ENCODE measurements at regions not wholly inside any gene's neighbourhood (a gene's known extent, or its start where the extent isn't known, plus 50 kb on each side); places are given as distances from the start of the nearest gene placed in this dataset.

DNA sequence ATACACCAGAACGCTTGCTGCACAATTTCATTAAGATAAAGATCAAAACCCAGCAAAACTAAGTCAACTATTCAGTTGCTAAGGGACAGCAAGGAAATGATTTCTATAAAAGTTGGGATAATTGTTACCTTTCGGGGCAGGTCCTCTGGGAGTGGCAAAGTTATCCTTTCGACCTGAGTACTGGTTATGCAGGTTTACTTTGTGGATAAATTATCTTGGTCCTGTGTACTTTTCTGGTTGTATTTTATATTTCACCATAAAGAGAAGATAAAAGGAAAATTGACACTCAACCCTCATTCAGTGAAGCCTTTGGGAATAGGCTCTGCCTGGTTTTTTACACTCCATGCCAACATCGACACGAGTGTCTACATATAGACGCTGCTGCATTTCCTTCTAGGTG lies 146.5 kb downstream of the SYK start:
- DNase-seq (ENCODE audit: low read depth in 2 of 2), result no peak

DNA sequence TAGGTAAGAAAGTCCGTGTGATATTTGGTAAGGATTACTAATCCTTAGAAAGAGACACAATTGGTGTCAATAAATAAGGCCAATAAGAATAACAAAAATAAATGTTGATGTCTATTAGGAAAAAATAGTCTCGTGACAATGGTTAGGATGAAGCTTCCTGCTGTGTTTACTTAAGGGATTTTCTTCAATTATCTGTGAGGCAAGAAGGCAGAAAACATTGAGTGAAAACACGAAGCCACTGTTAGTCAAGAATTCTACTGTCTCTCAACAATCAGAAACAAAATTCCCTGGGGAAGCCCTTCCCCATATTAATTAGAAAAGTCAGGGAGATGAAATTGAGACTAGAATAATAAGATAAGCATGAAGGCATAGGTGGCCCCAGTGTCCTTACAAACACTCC lies 149.0 kb downstream of the SYK start:
- no peak for DNase-seq (ENCODE audit: low read depth in 2 of 2)

DNA sequence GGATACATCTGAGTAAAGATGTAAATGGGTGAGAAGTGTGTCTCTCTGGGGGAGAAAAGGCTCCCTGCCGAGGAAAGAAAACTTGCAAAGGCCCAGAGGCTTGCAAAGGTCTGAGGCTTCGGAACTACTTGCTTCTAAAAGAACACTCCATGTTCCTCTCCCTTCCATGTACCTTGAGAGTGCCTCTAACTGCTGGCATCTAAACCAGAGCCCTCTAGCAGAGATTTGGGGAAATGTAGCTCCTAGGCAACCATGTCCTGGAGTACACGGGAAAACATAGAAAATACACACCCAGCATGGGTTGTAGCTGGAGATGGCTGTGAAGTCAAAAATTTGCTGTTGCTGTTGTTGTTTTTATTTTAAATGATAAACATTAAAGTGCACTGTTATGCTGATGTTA lies 151.6 kb downstream of the SYK start:
- no peak for DNase-seq (ENCODE audit: low read depth in 2 of 2)

DNA sequence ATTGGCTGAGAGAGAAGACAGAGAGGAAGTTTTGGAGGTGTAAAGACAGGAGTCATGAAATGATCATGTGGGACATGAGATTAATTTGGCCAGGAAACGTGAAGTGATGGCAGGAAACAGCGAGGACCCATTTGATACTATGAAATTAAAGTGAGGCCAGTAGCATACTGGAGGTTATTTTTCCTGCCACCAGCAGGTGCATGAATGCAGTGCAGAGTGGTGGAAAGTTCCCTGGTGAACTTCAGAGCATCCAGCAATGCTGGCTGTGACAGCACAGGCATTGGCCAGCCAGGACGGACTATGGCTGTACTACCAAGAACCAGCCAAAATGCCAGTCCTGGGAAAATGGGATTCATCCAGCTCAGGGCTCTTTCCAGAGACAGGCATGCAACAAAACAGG lies 152.2 kb downstream of the SYK start:
- DNase-seq (ENCODE audit: low read depth in 2 of 2), result no peak

DNA sequence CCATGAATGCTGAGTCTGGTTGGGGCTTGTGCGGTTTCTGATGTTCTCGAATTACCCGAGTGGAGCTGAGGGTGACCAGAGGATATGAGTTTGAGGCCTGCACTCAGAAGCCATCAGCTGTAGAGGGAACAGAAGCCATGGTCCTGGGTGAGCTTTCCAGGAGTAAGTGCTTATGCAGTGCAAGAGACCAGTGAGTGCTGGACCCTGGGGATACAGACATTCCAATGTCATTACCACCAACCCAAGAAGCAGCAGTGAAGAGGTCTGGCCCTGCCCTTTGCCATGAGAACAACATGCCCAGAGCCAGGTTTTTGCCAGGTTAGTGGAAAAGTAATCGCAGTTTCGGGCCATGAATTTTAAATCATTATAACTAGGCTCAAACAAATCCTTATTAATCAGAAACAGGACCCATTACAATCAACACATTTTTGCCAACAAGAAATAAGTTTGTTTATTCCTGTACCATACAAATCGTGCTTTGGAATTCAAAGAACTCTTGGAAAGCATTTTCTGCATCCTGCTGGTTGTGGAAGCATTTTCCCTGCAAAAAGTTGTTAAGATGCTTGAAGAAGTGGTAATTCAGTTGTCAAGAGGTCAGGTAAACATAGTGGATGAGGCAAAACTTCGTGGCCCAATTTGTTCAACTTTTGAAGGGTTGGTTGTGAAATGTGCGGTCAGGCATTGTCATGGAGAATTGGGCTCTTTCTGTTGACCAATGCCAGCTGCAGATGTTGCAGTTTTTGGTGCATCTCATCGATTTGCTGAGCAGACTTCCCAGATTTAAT lies 154.6 kb downstream of the SYK start:
- DNase-seq (ENCODE audit: low read depth in 2 of 2), result no peak

DNA sequence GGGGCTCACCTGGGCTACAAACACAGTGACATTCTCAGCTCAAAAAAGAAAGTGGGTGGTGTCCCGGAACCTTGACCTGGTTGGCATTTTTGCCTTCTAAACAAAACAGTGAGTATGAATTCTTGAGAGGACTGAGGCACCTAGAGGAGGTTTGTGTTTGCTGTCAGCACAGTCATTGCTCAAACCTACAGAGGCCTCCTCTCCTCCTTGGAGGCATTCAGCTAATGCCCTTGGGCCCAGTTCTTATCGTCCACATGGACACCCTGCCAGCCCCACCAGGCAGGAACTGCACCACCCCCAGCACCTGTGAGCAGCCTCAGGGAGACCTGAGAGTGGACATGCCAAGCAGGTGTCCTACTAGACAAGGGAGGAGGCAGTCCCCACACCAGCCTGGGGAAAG lies 156.7 kb downstream of the SYK start:
- no peak for DNase-seq (ENCODE audit: low read depth in 2 of 2)

DNA sequence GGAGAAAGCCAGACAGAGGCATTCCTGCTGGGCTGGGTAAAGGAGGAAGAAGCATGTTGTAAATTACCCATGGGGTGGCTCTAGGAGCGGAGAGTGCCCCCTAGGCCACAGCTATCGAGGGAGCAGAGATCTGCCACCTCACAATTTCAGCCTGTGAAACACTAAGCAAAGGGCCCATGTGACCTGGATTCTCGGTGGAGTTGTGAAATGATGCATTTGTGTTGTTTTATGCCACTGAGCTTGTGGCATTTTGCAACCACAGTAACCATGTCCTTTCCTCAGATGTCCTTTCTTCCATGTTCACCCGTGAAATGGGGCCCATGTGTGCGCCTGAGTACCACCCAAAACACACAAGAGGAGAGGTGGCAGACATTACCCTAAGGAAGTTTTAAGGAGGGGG lies 159.3 kb downstream of the SYK start:
- no peak for DNase-seq (ENCODE audit: low read depth in 2 of 2)

DNA sequence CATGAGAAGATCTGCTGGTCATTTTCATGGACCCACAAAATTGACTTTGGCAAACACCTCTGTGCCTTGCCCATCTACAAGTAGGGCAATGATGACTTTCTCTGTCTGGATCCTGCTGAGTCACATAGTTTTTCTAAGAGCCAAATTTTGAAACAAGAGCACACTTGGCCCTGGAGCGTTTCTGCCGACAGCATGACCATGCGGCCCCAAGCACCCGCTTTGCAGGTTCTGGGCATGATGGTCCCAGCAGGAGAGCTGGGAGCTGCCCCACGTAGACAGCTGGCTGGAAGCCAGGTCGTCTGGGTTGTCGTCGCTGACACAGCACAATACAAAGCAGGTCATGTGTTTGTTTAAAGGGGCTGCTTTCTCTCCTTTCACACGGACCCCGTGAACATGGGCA lies 159.8 kb downstream of the SYK start:
- DNase-seq (ENCODE audit: low read depth in 2 of 2), result no peak

DNA sequence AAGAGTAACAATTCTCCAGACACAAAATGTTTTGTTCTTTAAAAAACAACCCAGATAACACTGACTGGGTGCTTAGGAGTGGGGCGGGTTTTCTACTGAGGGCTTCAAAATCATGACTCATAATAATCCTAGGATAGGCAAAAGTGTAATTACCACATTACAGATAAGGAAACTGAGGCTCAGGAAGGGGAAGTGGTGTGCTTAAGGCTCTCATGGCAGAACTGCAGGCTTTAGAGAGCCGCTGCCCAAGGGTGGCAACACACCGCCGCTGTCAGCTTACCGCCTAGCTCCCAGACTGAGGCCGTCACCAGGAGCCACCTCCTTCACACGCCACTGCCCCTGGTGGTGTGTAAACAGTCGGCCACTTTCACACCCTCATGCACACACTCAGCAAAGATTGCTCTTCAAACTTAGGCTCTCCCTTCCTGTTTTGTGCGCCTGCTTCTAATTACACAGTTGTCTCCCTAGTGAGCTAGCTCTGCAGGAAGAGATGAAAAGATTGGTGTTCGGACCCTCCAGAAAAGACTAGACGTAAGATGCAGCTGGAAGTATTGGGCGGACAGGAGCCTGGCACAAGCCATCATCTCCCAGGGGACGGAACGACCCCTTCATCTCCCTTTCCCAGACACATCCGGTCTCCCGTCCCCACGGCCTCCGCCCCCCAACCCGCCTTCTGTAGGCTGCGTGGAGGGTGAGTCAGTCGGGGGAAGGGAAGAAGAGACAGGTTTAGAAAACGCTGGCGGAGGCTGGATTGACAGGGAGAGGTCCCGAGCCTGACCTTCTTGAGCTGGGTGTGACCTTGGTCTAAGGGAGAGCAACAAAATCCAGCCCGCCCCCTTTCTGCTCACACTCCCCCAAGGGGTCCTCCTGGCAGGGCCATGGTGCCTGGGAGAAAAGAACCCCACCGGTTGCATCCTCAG lies 162.7 kb downstream of the SYK start:
- no peak for DNase-seq (ENCODE audit: low read depth in 2 of 2)

DNA sequence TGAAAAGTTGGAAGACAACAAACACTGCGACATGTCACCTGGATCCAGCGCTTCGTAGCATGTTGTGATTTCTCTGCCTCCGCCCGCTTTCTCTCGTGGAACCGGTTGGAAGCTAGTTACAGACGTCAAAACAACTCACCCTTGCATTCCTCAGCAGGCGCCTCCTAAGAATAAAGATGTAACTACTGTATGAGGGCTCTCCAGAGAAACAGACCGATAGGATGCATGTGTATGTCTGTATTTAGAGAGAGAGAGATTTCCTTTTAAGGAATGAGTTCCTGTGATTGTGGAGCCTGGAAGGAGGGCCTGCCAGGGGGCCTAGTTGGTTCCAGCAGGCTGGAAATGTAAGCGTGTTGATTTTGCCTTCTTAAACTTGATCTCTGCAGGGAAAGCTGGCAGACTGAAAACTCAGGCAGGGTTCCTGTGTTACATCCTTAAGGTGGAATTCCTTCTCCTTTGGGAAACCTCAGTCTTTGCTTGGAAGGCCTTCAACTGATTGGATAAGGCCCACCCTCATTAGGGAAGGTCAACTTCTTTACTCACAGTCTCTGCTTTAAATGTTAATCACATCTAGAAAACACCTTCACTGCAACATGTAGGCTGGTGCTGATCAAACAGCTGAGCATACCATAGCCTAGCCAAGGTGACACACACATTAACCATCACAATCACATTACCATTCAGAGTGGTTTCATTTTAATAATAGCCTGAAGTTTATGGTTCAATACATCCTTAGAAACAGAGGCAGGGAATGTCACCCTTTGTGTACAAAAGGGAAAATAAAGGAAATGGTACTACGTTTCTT lies 163.8 kb downstream of the SYK start:
- no peak for DNase-seq (ENCODE audit: low read depth in 2 of 2)

DNA sequence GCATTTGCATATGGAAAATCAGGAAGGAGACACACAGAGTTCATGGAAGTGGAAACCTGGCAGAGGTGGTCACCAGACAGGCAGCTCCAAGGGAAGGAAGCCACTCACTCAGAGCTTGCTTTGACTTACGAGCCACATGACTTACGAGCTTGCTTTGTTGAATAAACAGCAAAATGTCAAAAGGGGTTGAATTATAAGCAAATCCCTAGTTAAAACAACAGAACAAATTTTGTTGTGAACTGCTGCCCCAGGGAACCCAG lies 164.3 kb downstream of the SYK start:
- no peak for DNase-seq (ENCODE audit: low read depth in 2 of 2)

DNA sequence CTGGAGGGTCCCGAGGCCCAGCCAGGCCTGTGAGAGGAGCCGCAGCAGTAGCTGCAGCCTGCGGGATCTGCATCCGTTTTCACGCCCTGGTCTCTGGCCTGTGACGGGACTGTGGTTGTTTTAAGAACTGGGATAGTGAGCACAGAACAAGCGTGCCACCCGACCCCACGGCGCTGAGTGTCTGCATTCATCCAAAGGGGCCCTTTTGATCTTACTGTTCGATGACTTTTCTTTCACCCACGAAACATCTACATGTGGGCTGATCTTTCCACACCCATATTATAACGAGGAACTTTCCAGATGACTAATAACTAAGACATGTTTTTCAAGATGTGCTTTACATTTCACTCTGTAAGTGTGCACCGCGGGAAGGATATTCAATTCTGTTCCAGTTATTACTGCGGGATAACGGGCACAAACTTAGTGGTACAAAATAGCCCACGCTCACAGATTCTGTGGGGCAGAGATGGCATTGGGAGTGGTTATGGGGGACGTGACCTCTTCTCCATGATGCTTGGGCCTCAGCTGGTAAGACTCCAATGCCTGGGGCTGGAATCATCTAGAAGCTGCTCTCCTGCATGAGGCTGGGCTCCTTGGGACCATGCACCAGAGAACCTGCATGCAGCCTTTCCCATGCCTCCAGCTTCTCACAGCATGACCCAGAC lies 165.0 kb downstream of the SYK start:
- DNase-seq (ENCODE audit: low read depth in 2 of 2), result peak in 1 of 2 experiments; percentile 37

DNA sequence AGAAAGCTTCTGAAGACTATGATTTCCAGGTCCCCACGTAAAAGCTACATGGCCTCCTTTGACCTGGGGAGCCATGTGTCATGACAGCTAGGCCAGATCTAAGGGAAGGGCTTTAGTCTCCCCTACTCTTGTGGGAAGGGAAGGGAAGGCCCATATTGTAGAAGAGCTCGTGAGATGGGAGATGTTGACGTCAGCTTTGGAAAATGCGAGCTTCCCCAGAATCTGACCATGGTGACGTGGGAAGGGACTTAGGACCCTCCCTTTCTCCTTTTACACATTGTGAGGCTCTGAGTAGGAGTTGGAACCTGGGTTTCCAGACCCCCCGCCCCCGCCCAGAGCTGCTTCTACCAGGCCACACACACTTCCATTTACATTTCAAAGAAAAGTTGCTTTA lies 165.5 kb downstream of the SYK start:
- DNase-seq (ENCODE audit: low read depth in 2 of 2), result no peak

DNA sequence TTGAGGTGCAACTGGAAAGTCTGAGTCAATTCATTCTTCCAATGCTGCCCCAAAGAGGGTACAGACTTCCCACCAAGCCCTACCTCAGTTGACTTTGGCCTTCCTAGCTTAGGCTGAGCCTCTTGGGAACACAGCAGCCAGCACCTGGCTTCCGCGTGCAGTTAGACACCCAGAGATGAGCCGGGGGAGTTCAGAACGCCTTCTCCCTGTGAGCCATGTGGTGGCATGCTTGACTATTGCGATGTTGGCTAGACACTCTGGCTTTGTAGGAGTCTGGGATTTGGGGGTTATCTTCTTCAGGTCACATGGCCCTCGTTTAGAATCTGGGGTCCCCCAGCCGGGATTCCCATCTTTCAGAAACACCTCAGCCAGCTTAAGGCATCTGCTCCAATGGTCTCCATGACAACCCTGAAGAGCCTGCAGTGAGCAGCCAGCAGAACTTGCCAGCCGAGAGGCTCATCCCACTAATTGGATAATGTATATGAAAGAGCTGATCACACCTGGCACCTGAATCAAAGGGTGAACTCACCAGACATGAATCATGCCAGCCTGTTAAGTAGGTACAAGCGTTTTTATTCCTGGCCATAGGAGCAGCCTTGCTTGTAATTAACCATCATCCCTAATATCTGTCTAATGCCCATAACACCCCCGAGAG lies 167.5 kb downstream of the SYK start:
- no peak for DNase-seq (ENCODE audit: low read depth in 2 of 2)

DNA sequence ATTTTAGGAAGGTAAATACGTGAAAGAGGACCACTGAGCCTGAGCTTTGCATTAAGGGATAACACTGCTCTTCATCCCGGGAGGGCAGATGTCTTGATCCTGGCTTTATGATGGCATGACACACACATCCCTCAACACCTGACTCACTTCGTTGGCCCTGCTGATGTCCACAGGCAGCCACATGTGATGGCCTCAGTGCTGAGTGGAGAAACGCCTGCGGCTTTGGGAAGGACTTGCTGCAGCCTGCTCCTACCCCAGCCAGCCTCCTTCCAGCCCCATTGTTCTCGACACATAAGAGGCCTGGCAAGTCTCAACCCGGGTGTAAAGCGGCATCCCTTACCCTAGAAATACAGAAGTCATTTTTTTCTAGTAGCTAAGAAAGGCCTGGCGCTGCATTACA lies 169.0 kb downstream of the SYK start:
- DNase-seq (ENCODE audit: low read depth in 2 of 2), result no peak

DNA sequence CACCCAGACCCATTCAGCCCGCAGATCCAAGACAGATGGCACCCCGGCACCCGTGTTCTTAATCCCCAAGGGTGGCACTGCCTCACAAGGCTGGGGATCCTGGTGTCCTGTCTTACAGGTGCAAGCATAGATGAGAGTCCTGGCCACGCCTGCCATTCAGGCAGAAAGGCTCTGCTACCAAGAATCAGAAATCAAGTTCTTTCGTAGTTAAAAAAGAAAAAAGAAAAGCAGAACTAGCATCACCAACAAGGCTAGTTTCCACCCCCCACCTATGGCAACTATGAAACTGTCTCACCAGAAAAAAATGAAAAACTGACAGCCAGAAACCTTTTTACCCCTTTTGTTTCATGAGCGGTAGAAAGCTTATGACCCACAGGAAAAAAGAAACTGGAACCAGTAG lies 170.4 kb downstream of the SYK start:
- DNase-seq (ENCODE audit: low read depth in 2 of 2), result no peak

DNA sequence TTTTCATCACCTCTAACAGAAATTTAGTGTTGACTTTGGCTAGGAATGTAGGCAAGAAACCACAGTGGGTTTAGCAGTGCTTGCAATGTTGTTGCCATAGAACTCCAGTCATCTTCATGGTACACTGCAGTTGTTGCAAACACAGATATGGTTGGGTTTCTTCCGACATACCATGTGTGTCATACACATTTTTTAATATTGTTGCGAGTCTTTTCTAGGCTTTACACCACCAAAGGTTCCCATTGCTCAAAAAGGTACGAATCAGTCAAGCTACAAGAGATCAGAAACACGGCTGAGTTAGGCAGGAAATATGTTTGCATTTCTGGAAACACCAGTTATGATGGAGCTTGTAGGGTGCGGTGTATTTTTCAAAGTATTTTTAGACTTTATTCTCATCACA lies 172.4 kb downstream of the SYK start:
- no peak for DNase-seq (ENCODE audit: low read depth in 2 of 2)

DNA sequence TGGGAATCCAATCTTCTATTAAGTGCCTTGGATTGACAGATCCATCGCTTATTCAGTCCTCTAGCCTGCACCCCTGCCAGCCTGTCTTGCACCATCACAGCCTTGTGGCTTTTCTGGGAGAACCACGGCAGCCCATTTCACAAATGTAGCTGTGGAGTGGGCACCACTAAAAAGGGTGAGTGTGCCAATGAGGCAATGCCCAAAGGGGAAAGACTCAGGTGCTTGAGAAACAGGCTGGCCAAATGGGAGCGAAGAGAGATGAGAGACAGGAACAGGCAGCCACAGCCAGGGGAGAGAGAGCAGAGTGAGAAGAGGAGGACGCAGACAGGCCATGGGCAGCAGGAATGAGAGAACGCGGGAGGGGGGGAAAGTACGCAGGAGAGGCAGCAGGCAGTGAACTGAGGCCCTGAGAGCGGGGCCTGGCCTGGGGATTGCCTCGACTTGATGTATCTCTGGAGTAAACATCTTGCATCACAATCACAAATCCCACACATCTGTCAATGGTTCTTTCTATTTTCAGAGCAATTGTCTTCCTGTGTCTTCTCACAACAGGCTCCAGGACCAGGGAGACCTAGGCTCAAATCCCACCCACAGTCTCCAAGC lies 173.1 kb downstream of the SYK start:
- DNase-seq (ENCODE audit: low read depth in 2 of 2), result no peak

DNA sequence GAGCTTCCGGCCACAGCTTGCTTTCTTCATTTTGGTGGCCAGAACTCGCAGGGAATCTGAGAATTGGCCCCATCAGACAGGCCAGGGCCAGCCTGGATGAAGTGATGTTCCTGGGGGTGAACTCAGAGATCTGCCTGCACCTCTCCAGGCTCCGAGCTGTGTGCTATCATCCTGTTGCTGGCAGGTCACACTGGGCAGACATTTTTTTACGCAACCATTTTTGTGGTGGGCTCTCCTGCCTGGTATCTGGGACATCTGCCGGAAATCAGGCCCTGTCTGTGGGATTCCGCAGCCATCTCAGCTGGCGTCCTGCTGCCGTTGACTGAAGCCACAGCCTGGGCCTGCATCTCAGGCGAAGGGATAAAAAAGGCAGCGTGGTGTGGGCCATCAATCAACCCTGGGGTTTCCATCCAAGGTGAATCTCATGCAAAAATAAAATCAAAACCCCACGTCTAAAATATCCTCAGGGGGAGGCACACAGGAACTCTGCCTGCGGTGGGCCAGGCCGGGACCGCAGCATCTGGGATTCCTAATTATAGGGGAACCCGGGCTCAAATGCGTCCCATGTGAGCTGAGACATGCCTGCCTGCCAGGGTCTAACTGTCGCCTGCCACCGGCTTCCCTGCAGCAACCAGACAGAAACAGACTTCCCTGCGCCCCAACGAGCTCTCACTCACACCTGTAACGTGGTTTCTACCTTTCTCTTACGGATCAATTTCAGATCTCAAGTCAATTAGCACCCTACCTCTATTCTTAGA lies 174.3 kb downstream of the SYK start:
- DNase-seq (ENCODE audit: low read depth in 2 of 2), result no peak

DNA sequence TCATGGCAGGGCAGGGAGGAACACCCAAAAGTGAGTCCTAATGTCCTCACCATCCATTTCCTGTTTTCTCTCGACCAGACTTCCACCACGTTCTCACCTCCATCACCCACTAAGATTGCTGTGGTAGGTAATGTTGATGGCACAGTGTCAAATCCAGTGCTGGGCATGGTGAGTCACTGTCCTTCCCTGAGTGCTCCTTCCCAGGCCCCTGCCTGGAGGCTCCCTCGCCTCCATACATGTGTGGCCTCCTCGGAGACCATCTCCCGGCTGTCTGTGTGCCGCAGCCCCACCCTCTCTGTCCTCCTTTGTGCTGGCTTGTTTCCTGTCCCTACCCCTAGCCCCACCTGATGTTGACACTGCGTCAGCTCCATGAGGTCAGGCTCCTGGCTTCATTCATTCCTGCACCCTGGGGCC lies 177.5 kb downstream of the SYK start:
- DNase-seq (ENCODE audit: low read depth in 2 of 2), result no peak
